K562 (cell line): ENCODE measurements at regions not wholly inside any gene's neighbourhood (a gene's known extent, or its start where the extent isn't known, plus 50 kb on each side); places are given as distances from the start of the nearest gene placed in this dataset.

ENCODE experiments used
- ATAC-seq: fragments of 200-7000 bp; cut with Tn5 transposase; 3 replicates; pipeline ENCODE4 v1.9.1; 2020; ENCODE audit warnings: moderate library complexity
- BruUV-seq: library from RNA; stranded (reverse); fragments of 400-500 nt; replicated peaks from 2 replicates; lab custom pipeline; 2021; lab: Mats Ljungman, UMichigan
- CTCF ChIA-PET: fragments of 300-600 bp; formaldehyde crosslinking; extraction: SDS; loops from one replicate; lab custom pipeline; 2021; ENCODE audit warnings: low intra/inter-chr PET ratio; lab: Yijun Ruan, JAX
- POLR2A ChIA-PET: fragments of 300-600, 350-650 bp; sonication (Branson Sonifier 250); formaldehyde crosslinking; extraction: SDS; loops from one replicate; lab custom pipeline; 2021; ENCODE audit warnings: antibody characterized with exemption, inconsistent platforms; lab: Yijun Ruan, JAX
- DNase-seq, 4 experiments: peaks; one replicate each; pipeline versions ENCODE4 v3.0.0 to v3.0.0-alpha.2; 2011 to 2018; ENCODE audit warnings: low spot score in 3 of 4, mixed read lengths in 3 of 4; ENCODE audit errors: extremely low read depth in 1 of 4
- FAIRE-seq: peaks from 2 replicates; lab custom pipeline; 2011; peaks lifted over from hg19 to GRCh38; lab: Jason Lieb, UNC
- H2AFZ ChIP-seq: 2 replicates; pipeline ENCODE4 v1.6.0; 2011; ENCODE audit warnings: low read depth, low read length, control low read depth, inconsistent platforms
- H3K27ac ChIP-seq: fragments of 200-600 bp; 3 replicates; pipeline ENCODE4 v1.8.0; 2011; ENCODE audit warnings: low read depth, mild to moderate bottlenecking, control low read depth, inconsistent platforms, low read length, moderate library complexity, mixed read lengths; ENCODE audit errors: extremely low read depth
- H3K27me3 ChIP-seq, 2 experiments: fragments of 300-600 bp in 1 of 2; 2 replicates in 1 of 2; 3 replicates in 1 of 2; pipeline versions ENCODE4 v1.6.0 to v1.8.0; 2011; ENCODE audit warnings: inconsistent platforms in 2 of 2, low read length in 2 of 2, mild to moderate bottlenecking in 1 of 2, mixed read lengths in 1 of 2, moderate library complexity in 1 of 2; ENCODE audit not compliant: control insufficient read depth in 2 of 2, insufficient read depth in 2 of 2
- H3K36me3 ChIP-seq: fragments of 300-600 bp; 3 replicates; pipeline ENCODE4 v1.8.0; 2011; ENCODE audit warnings: mild to moderate bottlenecking, low read length, inconsistent platforms; ENCODE audit not compliant: control insufficient read depth, insufficient read depth
- H3K4me1 ChIP-seq, 2 experiments: fragments of 200-600 bp in 1 of 2; replicated peaks in 1 of 2; 2 replicates in 1 of 2; 3 replicates in 1 of 2; pipeline versions ENCODE4 v1.5.1 to v1.8.0; 2011; ENCODE audit warnings: inconsistent platforms in 2 of 2, low read length in 2 of 2, mild to moderate bottlenecking in 1 of 2, mixed read lengths in 1 of 2, moderate library complexity in 1 of 2; ENCODE audit not compliant: control insufficient read depth in 2 of 2, insufficient read depth in 2 of 2
- H3K4me2 ChIP-seq: 2 replicates; pipeline ENCODE4 v1.6.1; 2011; ENCODE audit warnings: low read length, control low read depth, inconsistent platforms, mixed read lengths; ENCODE audit not compliant: insufficient read depth
- H3K4me3 ChIP-seq: fragments of 200-600 bp; sonication (generic), shearing (Covaris generic); 2 replicates; pipeline ENCODE4 v1.5.1; 2016; ENCODE audit warnings: control low read depth, inconsistent platforms
- H3K79me2 ChIP-seq: fragments of 200-600 bp; 3 replicates; pipeline ENCODE4 v1.8.0; 2011; ENCODE audit warnings: low read length, inconsistent platforms; ENCODE audit not compliant: control insufficient read depth, insufficient read depth
- H3K9ac ChIP-seq, 2 experiments: 2 replicates each; pipeline versions ENCODE4 v1.6.0 to v1.6.1; 2011; ENCODE audit warnings: low read depth in 2 of 2, low read length in 2 of 2, control low read depth in 1 of 2, inconsistent platforms in 1 of 2, mild to moderate bottlenecking in 1 of 2, mixed read lengths in 1 of 2; ENCODE audit not compliant: insufficient read depth in 1 of 2
- H3K9me1 ChIP-seq: one replicate; pipeline ENCODE4 v1.6.0; 2011; ENCODE audit warnings: inconsistent platforms, mild to moderate bottlenecking, low read length, moderate library complexity; ENCODE audit not compliant: control insufficient read depth, insufficient read depth
- H3K9me3 ChIP-seq: replicated peaks from 2 replicates; pipeline ENCODE4 v1.5.1; 2011; ENCODE audit warnings: low read depth, low read length, inconsistent platforms; ENCODE audit not compliant: control insufficient read depth, insufficient read depth
- H4K20me1 ChIP-seq: replicated peaks from 2 replicates; pipeline ENCODE4 v1.6.1; 2011; ENCODE audit warnings: low read length, inconsistent platforms, mixed read lengths; ENCODE audit not compliant: control insufficient read depth, insufficient read depth
- CHD1 ChIP-seq: fragments of 200-600 bp; sonication (generic); IDR thresholded peaks from one replicate; pipeline ENCODE4 v1.6.1; 2012; ENCODE audit warnings: mild to moderate bottlenecking, moderate library complexity, low read length, inconsistent platforms
- FIP1L1 ChIP-seq: fragments of 200-400 bp; formaldehyde crosslinking; IDR thresholded peaks from 2 replicates; pipeline ENCODE4 v1.6.1; 2018; ENCODE audit warnings: mild to moderate bottlenecking, low read depth, low read length; ENCODE audit not compliant: poor library complexity, severe bottlenecking
- GATA2 ChIP-seq: sonication (generic); formaldehyde crosslinking; IDR thresholded peaks from 2 replicates; pipeline ENCODE4 v1.4.0; 2020; ENCODE audit warnings: mild to moderate bottlenecking, missing genetic modification reagents
- HNRNPH1 ChIP-seq: fragments of 200-400 bp; formaldehyde crosslinking; optimal IDR thresholded peaks from 2 replicates; pipeline ENCODE3; 2017; ENCODE audit warnings: low read depth, mild to moderate bottlenecking, low read length, moderate library complexity
- POLR2AphosphoS5 ChIP-seq: IDR thresholded peaks from 2 replicates; pipeline ENCODE4 v1.6.1; 2011; ENCODE audit warnings: mild to moderate bottlenecking, low read depth, low read length, moderate library complexity; ENCODE audit not compliant: control insufficient read depth, insufficient read depth
- PPARD ChIP-seq: fragments of 250-450 bp; sonication (Bioruptor Pico); IDR thresholded peaks from 2 replicates; pipeline ENCODE4 v1.8.0; 2022; ENCODE audit warnings: inconsistent platforms, mild to moderate bottlenecking, moderate library complexity
- RFX7 ChIP-seq: fragments of 250-450 bp; sonication (Bioruptor Pico); IDR thresholded peaks from 2 replicates; pipeline ENCODE4 v1.5.1; 2021; ENCODE audit warnings: mild to moderate bottlenecking
- RHOXF2B ChIP-seq: fragments of 250-450 bp; sonication (Bioruptor Pico); conservative IDR thresholded peaks from 2 replicates; pipeline ENCODE4 v1.5.1; 2021
- SAFB2 ChIP-seq: fragments of 200-400 bp; formaldehyde crosslinking; IDR thresholded peaks from 2 replicates; pipeline ENCODE4 v1.6.1; 2018; ENCODE audit warnings: borderline replicate concordance, low read length, low read depth, moderate library complexity; ENCODE audit not compliant: severe bottlenecking
- ZBTB49 ChIP-seq: sonication (generic); formaldehyde crosslinking; IDR thresholded peaks from 2 replicates; pipeline ENCODE4 v1.8.0; 2022; ENCODE audit warnings: missing genetic modification reagents, mild to moderate bottlenecking, borderline replicate concordance
- ZC3H11A ChIP-seq: IDR thresholded peaks from 2 replicates; pipeline ENCODE4 v1.6.1; 2012; ENCODE audit warnings: low read depth, low read length, improper control_type of control experiment
- ZNF124 ChIP-seq: sonication (generic); formaldehyde crosslinking; IDR thresholded peaks from 2 replicates; pipeline ENCODE4 v1.8.1; 2022; ENCODE audit warnings: missing genetic modification reagents
- ZSCAN32 ChIP-seq: fragments of 450-650 bp; formaldehyde crosslinking; IDR thresholded peaks from 2 replicates; pipeline ENCODE4 v1.4.0; 2020; ENCODE audit warnings: mild to moderate bottlenecking, moderate library complexity
- WGBS: fragments of 100-300 bp; shearing (Covaris generic); methylation state at CpG from one replicate; pipeline ENCODE4 v1.1.6; 2016; ENCODE audit warnings: low coverage, mixed read lengths; ENCODE audit not compliant: insufficient coverage; ENCODE audit errors: missing lambda C conversion rate; 5-methylcytosine and 5-hydroxymethylcytosine counted together
- in situ Hi-C: fragments of 300-500 bp; cut with MboI; formaldehyde crosslinking; loops from 4 replicates; pipeline ENCODE4 v1.15.0; 2018; ENCODE audit warnings: inconsistent platforms, mixed read lengths
- intact Hi-C: fragments of 100-400 bp; cut with micrococcal nuclease; formaldehyde crosslinking; loops from 2 replicates; pipeline ENCODE4 v1.14.2; 2022
- TF ChIP-seq, protein P1 (sequence below): fragments of 450-650 bp; IDR thresholded peaks from 2 replicates; pipeline ENCODE4 v1.6.1; 2016
- TF ChIP-seq, protein P2 (sequence below): fragments of 250-450 bp; sonication (Bioruptor Pico); IDR thresholded peaks from 2 replicates; pipeline ENCODE4 v1.5.0; 2021

- Histone ChIP-seq H3K27ac (no peak overlapping the region), H3K36me3 (no peaks in the 10 kb centered on the region), H2AFZ (no peak overlapping the region), H3K9ac (no peak overlapping the region), H3K9me1 (no peaks in the 10 kb centered on the region), H3K27me3 (no peaks in the 10 kb centered on the region), H3K79me2 (no peaks in the 10 kb centered on the region), H4K20me1 (no peaks in the 10 kb centered on the region), H3K4me1 (no peaks in the 10 kb centered on the region), H3K4me3 (no peak overlapping the region), H3K9me3 (no peaks in the 10 kb centered on the region), H3K4me2 (no peak overlapping the region)
- intact Hi-C loops (no loop called here), in situ Hi-C loops (no loop called here)
- POLR2A ChIA-PET = interaction anchor here (1.6 kb wide), 1 partner anchor 8 kb away, joined by 5 read pairs; no protein-coding TSS in a partner anchor
- 28% methylated on average over 3 of the region's 3 CpGs for WGBS
- ATAC-seq (no peak), DNase-seq (no peak), FAIRE-seq (no peak)
- TF ChIP-seq FIP1L1 (no peak), SAFB2 (no peak), ZBTB49 (CRISPR knock-in tag) (no peak), GATA2 (no peak), RFX7 (CRISPR knock-in tag) (no peak), ZSCAN32 (CRISPR knock-in tag) (no peak), ZNF124 (CRISPR knock-in tag) (no peak), PPARD (CRISPR knock-in tag) (no peak), ZC3H11A (no peak), POLR2AphosphoS5 (no peak), RHOXF2B (no peak), CHD1 (no peak), HNRNPH1 (no peak)
- TF ChIP-seq, protein P1, sequence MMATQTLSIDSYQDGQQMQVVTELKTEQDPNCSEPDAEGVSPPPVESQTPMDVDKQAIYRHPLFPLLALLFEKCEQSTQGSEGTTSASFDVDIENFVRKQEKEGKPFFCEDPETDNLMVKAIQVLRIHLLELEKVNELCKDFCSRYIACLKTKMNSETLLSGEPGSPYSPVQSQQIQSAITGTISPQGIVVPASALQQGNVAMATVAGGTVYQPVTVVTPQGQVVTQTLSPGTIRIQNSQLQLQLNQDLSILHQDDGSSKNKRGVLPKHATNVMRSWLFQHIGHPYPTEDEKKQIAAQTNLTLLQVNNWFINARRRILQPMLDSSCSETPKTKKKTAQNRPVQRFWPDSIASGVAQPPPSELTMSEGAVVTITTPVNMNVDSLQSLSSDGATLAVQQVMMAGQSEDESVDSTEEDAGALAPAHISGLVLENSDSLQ = no peak
- TF ChIP-seq, protein P2, sequence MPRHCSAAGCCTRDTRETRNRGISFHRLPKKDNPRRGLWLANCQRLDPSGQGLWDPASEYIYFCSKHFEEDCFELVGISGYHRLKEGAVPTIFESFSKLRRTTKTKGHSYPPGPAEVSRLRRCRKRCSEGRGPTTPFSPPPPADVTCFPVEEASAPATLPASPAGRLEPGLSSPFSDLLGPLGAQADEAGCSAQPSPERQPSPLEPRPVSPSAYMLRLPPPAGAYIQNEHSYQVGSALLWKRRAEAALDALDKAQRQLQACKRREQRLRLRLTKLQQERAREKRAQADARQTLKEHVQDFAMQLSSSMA (CRISPR knock-in tag) = no peak
- CTCF ChIA-PET = no interaction called here
- no TSS peak for BruUV-seq
These were observed 299.3 kb downstream of the DLEU7 start for GRCh38 chr13:50544211-50544610.
